BLaER1 (cell line): ENCODE measurements at regions not wholly inside any gene's neighbourhood (a gene's known extent, or its start where the extent isn't known, plus 50 kb on each side); places are given as distances from the start of the nearest gene placed in this dataset.
A peak's percentile ranks its signal among the peaks of the same experiment; 100 is the strongest.

Source experiments
- H3K27ac ChIP-seq: shearing (Covaris generic); formaldehyde crosslinking; 2 replicates; pipeline ENCODE4 v1.8.1; 2022
- H3K27me3 ChIP-seq: shearing (Covaris generic); formaldehyde crosslinking; 2 replicates; pipeline ENCODE4 v1.8.1; 2022
- H3K36me3 ChIP-seq: shearing (Covaris generic); formaldehyde crosslinking; 2 replicates; pipeline ENCODE4 v1.8.1; 2022
- H3K4me1 ChIP-seq: shearing (Covaris generic); formaldehyde crosslinking; 2 replicates; pipeline ENCODE4 v1.8.1; 2022
- H3K4me2 ChIP-seq: shearing (Covaris generic); formaldehyde crosslinking; 2 replicates; pipeline ENCODE4 v1.8.1; 2022
- H3K4me3 ChIP-seq: shearing (Covaris generic); formaldehyde crosslinking; 2 replicates; pipeline ENCODE4 v1.8.1; 2022
- H3K9ac ChIP-seq: shearing (Covaris generic); formaldehyde crosslinking; 2 replicates; pipeline ENCODE4 v1.8.1; 2022
- H3K9me3 ChIP-seq: shearing (Covaris generic); formaldehyde crosslinking; 2 replicates; pipeline ENCODE4 v1.8.1; 2022
- H4K20me1 ChIP-seq: shearing (Covaris generic); formaldehyde crosslinking; 2 replicates; pipeline ENCODE4 v1.8.1; 2022
- Cebpa-rat ChIP-seq: shearing (Covaris generic); IDR thresholded peaks from 2 replicates; pipeline ENCODE4 v1.8.1; 2022

- H3K4me3 ChIP-seq, result no peak overlapping the region
- no peaks in the 10 kb centered on the region for H3K27me3 ChIP-seq
- no peaks in the 10 kb centered on the region for H3K36me3 ChIP-seq
- H3K9ac ChIP-seq, result no peak overlapping the region
- H3K4me1 ChIP-seq, result no peaks in the 10 kb centered on the region
- H3K27ac ChIP-seq, result no peak overlapping the region
- H3K9me3 ChIP-seq, result no peaks in the 10 kb centered on the region; the same call in 1 of the 2 replicates
- TF ChIP-seq Cebpa-rat, result no peak
- H3K4me2 ChIP-seq, result no peak overlapping the region
- no peaks in the 10 kb centered on the region for H4K20me1 ChIP-seq
Observed at GRCh38 chr10:47195274-47195885, 104.6 kb upstream of the GDF10 start.

- H3K36me3 ChIP-seq, result no peaks in the 10 kb centered on the region
- no peaks in the 10 kb centered on the region; the same call in 1 of the 2 replicates for H3K9me3 ChIP-seq
- no peaks in the 10 kb centered on the region for H4K20me1 ChIP-seq
- no peak for TF ChIP-seq Cebpa-rat
- H3K4me3 ChIP-seq, result no peak overlapping the region
- H3K27me3 ChIP-seq, result no peaks in the 10 kb centered on the region
- H3K4me1 ChIP-seq, result no peaks in the 10 kb centered on the region
- H3K27ac ChIP-seq, result no peak overlapping the region
- no peak overlapping the region for H3K9ac ChIP-seq
- no peak overlapping the region for H3K4me2 ChIP-seq
Observed at GRCh38 chr10:47196691-47197090, 103.3 kb upstream of the GDF10 start.

GRCh38 chr10:47198221-47198620 is 101.8 kb upstream of the GDF10 start:
- Histone ChIP-seq H3K9me3 (no peaks in the 10 kb centered on the region; the same call in 1 of the 2 replicates), H3K36me3 (no peaks in the 10 kb centered on the region), H3K4me1 (no peaks in the 10 kb centered on the region), H3K4me2 (no peak overlapping the region), H3K27me3 (no peaks in the 10 kb centered on the region), H4K20me1 (no peaks in the 10 kb centered on the region), H3K4me3 (no peak overlapping the region), H3K9ac (no peak overlapping the region), H3K27ac (no peak overlapping the region)
- TF ChIP-seq Cebpa-rat, result no peak

- no peaks in the 10 kb centered on the region for H3K36me3 ChIP-seq
- no peak overlapping the region for H3K9ac ChIP-seq
- H3K4me3 ChIP-seq, result no peak overlapping the region
- H3K4me2 ChIP-seq, result no peak overlapping the region
- peaks cover 11% of the 10 kb centered on the region for H3K4me1 ChIP-seq
- no peaks in the 10 kb centered on the region for H3K9me3 ChIP-seq
- no peaks in the 10 kb centered on the region for H3K27me3 ChIP-seq
- no peak for TF ChIP-seq Cebpa-rat
- no peak overlapping the region for H3K27ac ChIP-seq
- H4K20me1 ChIP-seq, result no peaks in the 10 kb centered on the region
Observed at GRCh38 chr10:47205192-47205591, 94.8 kb upstream of the GDF10 start.

- Histone ChIP-seq H3K4me3 (no peak overlapping the region), H4K20me1 (no peaks in the 10 kb centered on the region), H3K4me2 (peak overlapping the region; percentile 24; the same call in 1 of the 2 replicates), H3K27ac (no peak overlapping the region), H3K9me3 (peaks cover 2% of the 10 kb centered on the region; the same call in 1 of the 2 replicates), H3K27me3 (no peaks in the 10 kb centered on the region), H3K4me1 (peaks cover 11% of the 10 kb centered on the region), H3K9ac (no peak overlapping the region), H3K36me3 (no peaks in the 10 kb centered on the region)
- TF ChIP-seq Cebpa-rat, result no peak
Observed at GRCh38 chr10:47206449-47207280, 93.3 kb upstream of the GDF10 start.

DNA sequence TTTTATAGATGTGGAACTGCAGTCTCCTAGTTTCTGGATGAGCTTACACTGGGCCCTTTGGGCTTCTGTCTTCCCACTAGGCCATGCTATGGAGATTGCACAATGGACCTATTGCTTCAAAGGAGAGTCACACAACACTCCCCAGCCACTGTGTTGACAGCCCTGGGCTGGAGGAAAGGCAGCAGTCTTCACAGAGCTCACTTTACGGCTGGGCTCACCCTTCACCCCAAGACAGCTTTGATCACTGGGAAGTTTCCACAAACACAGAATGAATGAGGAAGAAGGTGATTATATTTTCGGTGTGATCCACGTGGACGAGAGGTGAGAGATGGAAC is 92.7 kb upstream of the GDF10 start:
- H4K20me1 ChIP-seq, result no peaks in the 10 kb centered on the region
- no peaks in the 10 kb centered on the region for H3K27me3 ChIP-seq
- peaks cover 11% of the 10 kb centered on the region for H3K4me1 ChIP-seq
- H3K4me2 ChIP-seq, result no peak overlapping the region
- H3K27ac ChIP-seq, result no peak overlapping the region
- no peak overlapping the region for H3K9ac ChIP-seq
- 0 out of 2 replicates have a peak, but pooled peaks have one; percentile 22 for TF ChIP-seq Cebpa-rat
- peaks cover 8% of the 10 kb centered on the region for H3K9me3 ChIP-seq
- H3K4me3 ChIP-seq, result no peak overlapping the region
- H3K36me3 ChIP-seq, result no peaks in the 10 kb centered on the region

GRCh38 chr10:47207894-47208469 is 92.0 kb upstream of the GDF10 start:
- Histone ChIP-seq H3K36me3 (no peaks in the 10 kb centered on the region), H3K9me3 (peaks cover 14% of the 10 kb centered on the region), H3K4me1 (peaks cover 11% of the 10 kb centered on the region), H3K9ac (no peak overlapping the region), H3K4me2 (no peak overlapping the region), H3K27me3 (no peaks in the 10 kb centered on the region), H4K20me1 (no peaks in the 10 kb centered on the region), H3K27ac (no peak overlapping the region), H3K4me3 (no peak overlapping the region)
- no peak for TF ChIP-seq Cebpa-rat

GRCh38 chr10:47209466-47209865 is 90.5 kb upstream of the GDF10 start:
- no peak overlapping the region for H3K4me2 ChIP-seq
- H3K9ac ChIP-seq, result no peak overlapping the region
- no peaks in the 10 kb centered on the region for H3K36me3 ChIP-seq
- no peak overlapping the region for H3K4me3 ChIP-seq
- H3K27me3 ChIP-seq, result no peaks in the 10 kb centered on the region
- no peak overlapping the region for H3K27ac ChIP-seq
- H3K4me1 ChIP-seq, result peaks cover 11% of the 10 kb centered on the region
- peaks cover 14% of the 10 kb centered on the region for H3K9me3 ChIP-seq
- TF ChIP-seq Cebpa-rat, result no peak
- no peaks in the 10 kb centered on the region for H4K20me1 ChIP-seq

DNA sequence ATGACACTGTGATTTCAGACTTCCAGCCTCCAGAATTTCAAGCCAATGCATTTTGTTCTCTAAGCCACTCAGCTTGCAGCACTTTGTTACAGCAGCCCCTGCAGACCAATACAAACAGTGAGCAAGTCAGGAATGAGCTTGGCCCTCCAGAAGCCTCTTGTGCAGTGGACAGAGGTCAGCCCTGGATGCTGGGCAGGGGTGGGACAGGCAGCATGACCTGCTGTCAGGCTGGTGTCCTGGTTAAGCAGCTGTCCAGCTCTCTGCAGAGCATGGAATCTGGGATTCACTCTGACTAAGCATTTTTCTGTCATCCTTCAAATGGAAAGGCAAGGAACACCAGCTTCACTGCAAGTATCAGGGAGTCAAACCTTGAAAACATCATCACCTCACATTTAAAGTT is 85.5 kb upstream of the GDF10 start:
- Histone ChIP-seq H3K4me1 (no peaks in the 10 kb centered on the region), H3K9me3 (peaks cover 14% of the 10 kb centered on the region), H3K36me3 (no peaks in the 10 kb centered on the region), H3K4me3 (no peak overlapping the region), H3K4me2 (no peak overlapping the region), H3K27me3 (no peaks in the 10 kb centered on the region), H3K27ac (no peak overlapping the region), H3K9ac (no peak overlapping the region), H4K20me1 (no peaks in the 10 kb centered on the region)
- no peak for TF ChIP-seq Cebpa-rat

DNA sequence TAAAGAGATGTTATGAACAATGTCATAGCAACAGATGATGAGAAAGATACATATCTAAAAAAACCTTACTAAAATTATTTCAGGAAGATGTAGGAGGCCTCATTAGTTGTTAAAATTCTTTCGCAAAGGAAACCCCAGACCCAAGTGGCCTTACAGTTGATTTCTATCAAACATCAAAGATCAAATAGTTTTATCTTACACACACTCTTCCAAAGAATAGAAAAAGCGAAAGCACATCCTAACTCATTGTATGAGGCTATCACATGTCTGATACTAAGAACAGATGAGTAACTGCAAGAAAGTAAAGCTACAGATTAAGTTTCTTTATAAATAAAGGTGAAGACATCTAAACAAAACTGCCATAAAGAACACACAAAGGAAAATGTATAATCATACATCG is 82.9 kb upstream of the GDF10 start:
- Histone ChIP-seq H3K4me3 (no peak overlapping the region), H3K36me3 (no peaks in the 10 kb centered on the region), H3K27ac (no peak overlapping the region), H3K4me2 (no peak overlapping the region), H4K20me1 (no peaks in the 10 kb centered on the region), H3K9me3 (peaks cover 8% of the 10 kb centered on the region), H3K4me1 (no peaks in the 10 kb centered on the region), H3K9ac (no peak overlapping the region), H3K27me3 (no peaks in the 10 kb centered on the region)
- no peak for TF ChIP-seq Cebpa-rat
